SK-N-SH (cell line): ENCODE measurements at regions not wholly inside any gene's neighbourhood (a gene's known extent, or its start where the extent isn't known, plus 50 kb on each side); places are given as distances from the start of the nearest gene placed in this dataset.
"Not testable (repeated sequence)": the region's sequence is repeated elsewhere in the genome, so short reads cannot be mapped to it uniquely, and the experiment has no call there.

ENCODE experiments used
- NFIC ChIP-seq: IDR thresholded peaks from 2 replicates; pipeline ENCODE4 v1.4.0; 2012; ENCODE audit warnings: borderline replicate concordance
- USF2 ChIP-seq: fragments of 150-350 bp; IDR thresholded peaks from 2 replicates; pipeline ENCODE4 v1.6.1; 2017; ENCODE audit warnings: antibody characterized with exemption, low read length, low read depth, borderline replicate concordance
- ZBTB33 ChIP-seq: IDR thresholded peaks from 2 replicates; pipeline ENCODE4 v1.4.0; 2012; ENCODE audit warnings: low read depth, borderline replicate concordance

- TF ChIP-seq USF2, NFIC, ZBTB33: not testable (repeated sequence)
These were observed 209.9 kb upstream of the LRRC61 start for GRCh38 chr7:150113301-150113700.
